ENCODE measurements at regions not wholly inside any gene's neighbourhood (a gene's known extent, or its start where the extent isn't known, plus 50 kb on each side); places are given as distances from the start of the nearest gene placed in this dataset.
"Not testable (repeated sequence)": the region's sequence is repeated elsewhere in the genome, so short reads cannot be mapped to it uniquely, and the experiment has no call there.

- DNase-seq, result no peak
Observed at GRCh38 chr10:114708084-114708483, 50.0 kb upstream of the ABLIM1 start.

- no peak for DNase-seq
Observed at GRCh38 chr10:114708717-114709335, 50.8 kb upstream of the ABLIM1 start.

- DNase-seq, result no peak
Observed at GRCh38 chr10:114709984-114710383, 51.9 kb upstream of the ABLIM1 start.

- DNase-seq, result no peak
Observed at GRCh38 chr10:114711176-114711868, 53.2 kb upstream of the ABLIM1 start.

- no peak for DNase-seq
Observed at GRCh38 chr10:114711869-114712250, 53.8 kb upstream of the ABLIM1 start.

GRCh38 chr10:114713525-114714090, 55.5 kb upstream of the ABLIM1 start:
- no peak for DNase-seq

- no peak for DNase-seq
Observed at GRCh38 chr10:114714281-114714741, 56.2 kb upstream of the ABLIM1 start.

- no peak for DNase-seq
Observed at GRCh38 chr10:114715171-114715670, 57.1 kb upstream of the ABLIM1 start.

GRCh38 chr10:114716811-114717404, 58.8 kb upstream of the ABLIM1 start:
- DNase-seq, result no peak

- not testable (repeated sequence) for DNase-seq
Observed at GRCh38 chr10:114717881-114718280, 59.8 kb upstream of the ABLIM1 start.

GRCh38 chr10:114718374-114718773, 60.3 kb upstream of the ABLIM1 start:
- no peak for DNase-seq

GRCh38 chr10:114719311-114719710, 61.2 kb upstream of the ABLIM1 start:
- DNase-seq, result no peak

GRCh38 chr10:114720023-114720422, 61.9 kb upstream of the ABLIM1 start:
- DNase-seq, result not testable (repeated sequence)

GRCh38 chr10:114720685-114721278, 62.7 kb upstream of the ABLIM1 start:
- DNase-seq, result no peak

GRCh38 chr10:114722136-114722535, 64.1 kb upstream of the ABLIM1 start:
- DNase-seq, result not testable (repeated sequence)

GRCh38 chr10:114723361-114723760, 65.3 kb upstream of the ABLIM1 start:
- no peak for DNase-seq

- no peak for DNase-seq
Observed at GRCh38 chr10:114723991-114724715, 66.1 kb upstream of the ABLIM1 start.

GRCh38 chr10:114724716-114725106, 66.6 kb upstream of the ABLIM1 start:
- DNase-seq, result no peak

- DNase-seq, result no peak
Observed at GRCh38 chr10:114726820-114727271, 68.8 kb upstream of the ABLIM1 start.

- no peak for DNase-seq
Observed at GRCh38 chr10:114728325-114728724, 70.2 kb upstream of the ABLIM1 start.

GRCh38 chr10:114729103-114729659, 71.1 kb upstream of the ABLIM1 start:
- no peak for DNase-seq

GRCh38 chr10:114730291-114730690, 72.2 kb upstream of the ABLIM1 start:
- no peak for DNase-seq

Data from activated gamma-delta T cell (primary cell).